K562 (cell line): ENCODE measurements at regions not wholly inside any gene's neighbourhood (a gene's known extent, or its start where the extent isn't known, plus 50 kb on each side); places are given as distances from the start of the nearest gene placed in this dataset.

ENCODE experiments used
- ATAC-seq: fragments of 200-7000 bp; cut with Tn5 transposase; 3 replicates; pipeline ENCODE4 v1.9.1; 2020; ENCODE audit warnings: moderate library complexity
- BruUV-seq: library from RNA; stranded (reverse); fragments of 400-500 nt; replicated peaks from 2 replicates; lab custom pipeline; 2021; lab: Mats Ljungman, UMichigan
- CTCF ChIA-PET: fragments of 300-600 bp; formaldehyde crosslinking; extraction: SDS; loops from one replicate; lab custom pipeline; 2021; ENCODE audit warnings: low intra/inter-chr PET ratio; lab: Yijun Ruan, JAX
- POLR2A ChIA-PET: fragments of 300-600, 350-650 bp; sonication (Branson Sonifier 250); formaldehyde crosslinking; extraction: SDS; loops from one replicate; lab custom pipeline; 2021; ENCODE audit warnings: antibody characterized with exemption, inconsistent platforms; lab: Yijun Ruan, JAX
- DNase-seq, 4 experiments: peaks; one replicate each; pipeline versions ENCODE4 v3.0.0 to v3.0.0-alpha.2; 2011 to 2018; ENCODE audit warnings: low spot score in 3 of 4, mixed read lengths in 3 of 4; ENCODE audit errors: extremely low read depth in 1 of 4
- FAIRE-seq: peaks from 2 replicates; lab custom pipeline; 2011; peaks lifted over from hg19 to GRCh38; lab: Jason Lieb, UNC
- H2AFZ ChIP-seq: 2 replicates; pipeline ENCODE4 v1.6.0; 2011; ENCODE audit warnings: low read depth, low read length, control low read depth, inconsistent platforms
- H3K27ac ChIP-seq: fragments of 200-600 bp; 3 replicates; pipeline ENCODE4 v1.8.0; 2011; ENCODE audit warnings: low read depth, mild to moderate bottlenecking, control low read depth, inconsistent platforms, low read length, moderate library complexity, mixed read lengths; ENCODE audit errors: extremely low read depth
- H3K27me3 ChIP-seq, 2 experiments: fragments of 300-600 bp in 1 of 2; 2 replicates in 1 of 2; 3 replicates in 1 of 2; pipeline versions ENCODE4 v1.6.0 to v1.8.0; 2011; ENCODE audit warnings: inconsistent platforms in 2 of 2, low read length in 2 of 2, mild to moderate bottlenecking in 1 of 2, mixed read lengths in 1 of 2, moderate library complexity in 1 of 2; ENCODE audit not compliant: control insufficient read depth in 2 of 2, insufficient read depth in 2 of 2
- H3K36me3 ChIP-seq: fragments of 300-600 bp; 3 replicates; pipeline ENCODE4 v1.8.0; 2011; ENCODE audit warnings: mild to moderate bottlenecking, low read length, inconsistent platforms; ENCODE audit not compliant: control insufficient read depth, insufficient read depth
- H3K4me1 ChIP-seq, 2 experiments: fragments of 200-600 bp in 1 of 2; replicated peaks in 1 of 2; 2 replicates in 1 of 2; 3 replicates in 1 of 2; pipeline versions ENCODE4 v1.5.1 to v1.8.0; 2011; ENCODE audit warnings: inconsistent platforms in 2 of 2, low read length in 2 of 2, mild to moderate bottlenecking in 1 of 2, mixed read lengths in 1 of 2, moderate library complexity in 1 of 2; ENCODE audit not compliant: control insufficient read depth in 2 of 2, insufficient read depth in 2 of 2
- H3K4me2 ChIP-seq: 2 replicates; pipeline ENCODE4 v1.6.1; 2011; ENCODE audit warnings: low read length, control low read depth, inconsistent platforms, mixed read lengths; ENCODE audit not compliant: insufficient read depth
- H3K4me3 ChIP-seq: fragments of 200-600 bp; sonication (generic), shearing (Covaris generic); 2 replicates; pipeline ENCODE4 v1.5.1; 2016; ENCODE audit warnings: control low read depth, inconsistent platforms
- H3K79me2 ChIP-seq: fragments of 200-600 bp; 3 replicates; pipeline ENCODE4 v1.8.0; 2011; ENCODE audit warnings: low read length, inconsistent platforms; ENCODE audit not compliant: control insufficient read depth, insufficient read depth
- H3K9ac ChIP-seq, 2 experiments: 2 replicates each; pipeline versions ENCODE4 v1.6.0 to v1.6.1; 2011; ENCODE audit warnings: low read depth in 2 of 2, low read length in 2 of 2, control low read depth in 1 of 2, inconsistent platforms in 1 of 2, mild to moderate bottlenecking in 1 of 2, mixed read lengths in 1 of 2; ENCODE audit not compliant: insufficient read depth in 1 of 2
- H3K9me1 ChIP-seq: one replicate; pipeline ENCODE4 v1.6.0; 2011; ENCODE audit warnings: inconsistent platforms, mild to moderate bottlenecking, low read length, moderate library complexity; ENCODE audit not compliant: control insufficient read depth, insufficient read depth
- H3K9me3 ChIP-seq: replicated peaks from 2 replicates; pipeline ENCODE4 v1.5.1; 2011; ENCODE audit warnings: low read depth, low read length, inconsistent platforms; ENCODE audit not compliant: control insufficient read depth, insufficient read depth
- H4K20me1 ChIP-seq: replicated peaks from 2 replicates; pipeline ENCODE4 v1.6.1; 2011; ENCODE audit warnings: low read length, inconsistent platforms, mixed read lengths; ENCODE audit not compliant: control insufficient read depth, insufficient read depth
- CBFA2T3 ChIP-seq: fragments of 450-650 bp; IDR thresholded peaks from 2 replicates; pipeline ENCODE4 v1.6.1; 2017
- NFYB ChIP-seq: IDR thresholded peaks from 2 replicates; pipeline ENCODE4 v1.6.1; 2011; ENCODE audit warnings: mild to moderate bottlenecking, moderate library complexity; ENCODE audit not compliant: insufficient read length; ENCODE audit errors: extremely low read depth
- SMARCE1 ChIP-seq: fragments of 450-650 bp; IDR thresholded peaks from 2 replicates; pipeline ENCODE4 v1.7.1; 2016; ENCODE audit warnings: mild to moderate bottlenecking
- TEAD1 ChIP-seq, 2 experiments: fragments of 450-650 bp in 1 of 2; sonication (generic) in 1 of 2; formaldehyde crosslinking; IDR thresholded peaks; 2 replicates each; pipeline versions ENCODE4 v1.4.0 to v1.8.0; 2020 to 2022; ENCODE audit warnings: mild to moderate bottlenecking in 2 of 2, missing genetic modification reagents in 1 of 2
- TEAD4 ChIP-seq, 2 experiments: sonication (generic) in 1 of 2; formaldehyde crosslinking in 1 of 2; IDR thresholded peaks; 2 replicates each; pipeline versions ENCODE4 v1.6.1 to v1.8.0; 2012 to 2022; ENCODE audit warnings: borderline replicate concordance in 1 of 2, inconsistent platforms in 1 of 2, low read length in 1 of 2, mild to moderate bottlenecking in 1 of 2, missing genetic modification reagents in 1 of 2
- WGBS: fragments of 100-300 bp; shearing (Covaris generic); methylation state at CpG from one replicate; pipeline ENCODE4 v1.1.6; 2016; ENCODE audit warnings: low coverage, mixed read lengths; ENCODE audit not compliant: insufficient coverage; ENCODE audit errors: missing lambda C conversion rate; 5-methylcytosine and 5-hydroxymethylcytosine counted together
- in situ Hi-C: fragments of 300-500 bp; cut with MboI; formaldehyde crosslinking; loops from 4 replicates; pipeline ENCODE4 v1.15.0; 2018; ENCODE audit warnings: inconsistent platforms, mixed read lengths
- intact Hi-C: fragments of 100-400 bp; cut with micrococcal nuclease; formaldehyde crosslinking; loops from 2 replicates; pipeline ENCODE4 v1.14.2; 2022
- TF ChIP-seq, protein P1 (sequence below): fragments of 250-450 bp; sonication (Bioruptor Pico); IDR thresholded peaks from 2 replicates; pipeline ENCODE4 v1.5.0; 2020; ENCODE audit warnings: mild to moderate bottlenecking
- TF ChIP-seq, protein P2 (sequence below): fragments of 250-450 bp; sonication (Bioruptor Pico); IDR thresholded peaks from 2 replicates; pipeline ENCODE4 v1.6.1; 2021; ENCODE audit warnings: mild to moderate bottlenecking
- TF ChIP-seq, protein P3 (sequence below): fragments of 200-600 bp; sonication (generic); IDR thresholded peaks from one replicate; pipeline ENCODE4 v1.6.1; 2012; ENCODE audit warnings: mild to moderate bottlenecking, low read depth, low read length, inconsistent platforms

DNA sequence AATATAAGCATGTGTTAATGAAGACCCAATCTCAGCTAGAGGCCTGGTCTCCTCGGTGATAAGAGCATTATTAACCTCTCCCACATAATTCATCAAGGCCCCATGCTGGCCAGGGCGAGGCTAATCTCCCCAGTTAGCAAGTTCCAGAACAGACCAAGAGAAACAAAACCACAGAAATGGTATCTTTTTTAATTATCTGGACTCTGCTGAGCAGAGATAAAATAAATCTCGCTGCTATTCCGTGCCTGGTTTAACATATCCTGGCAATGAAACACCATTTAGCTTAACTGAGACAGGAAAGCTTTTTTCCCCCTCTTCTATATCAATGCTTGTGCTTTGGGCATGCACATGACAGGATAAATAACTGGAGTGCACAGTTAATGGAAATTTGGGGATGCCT is 72.5 kb upstream of the ARHGEF3 start:
- Histone ChIP-seq H3K4me2 (no peak overlapping the region), H3K79me2 (no peaks in the 10 kb centered on the region), H3K27ac (no peak overlapping the region), H3K27me3 (no peaks in the 10 kb centered on the region), H3K9me3 (no peaks in the 10 kb centered on the region), H3K4me3 (no peak overlapping the region), H3K4me1 (no peaks in the 10 kb centered on the region), H3K36me3 (no peaks in the 10 kb centered on the region), H2AFZ (no peak overlapping the region), H4K20me1 (no peaks in the 10 kb centered on the region), H3K9ac (no peak overlapping the region), H3K9me1 (no peaks in the 10 kb centered on the region)
- intact Hi-C loops, result no loop called here
- in situ Hi-C loops, result no loop called here
- ChIA-PET CTCF (no interaction called here), POLR2A (no interaction called here)
- DNase-seq (no peak), FAIRE-seq (no peak), ATAC-seq (no peak)
- WGBS, result 0% methylated on average over 4 of the region's 4 CpGs
- TF ChIP-seq TEAD1 (CRISPR knock-in tag; IDR thresholded peaks at IDR 0.05) (0 out of 4 replicates have a peak, but pooled peaks of 1 of the 2 experiments have one; percentile 15), TEAD4 (IDR thresholded peaks at IDR 0.05; ENCODE audit: low read length) (peak; percentile 34; the same call in 1 of the 2 replicates), TEAD4 (CRISPR knock-in tag; IDR thresholded peaks at IDR 0.05; ENCODE audit: borderline replicate concordance) (no peak), SMARCE1 (no peak), NFYB (no peak), CBFA2T3 (peak; percentile 33; the same call in 1 of the 2 replicates)
- TF ChIP-seq, protein P1, sequence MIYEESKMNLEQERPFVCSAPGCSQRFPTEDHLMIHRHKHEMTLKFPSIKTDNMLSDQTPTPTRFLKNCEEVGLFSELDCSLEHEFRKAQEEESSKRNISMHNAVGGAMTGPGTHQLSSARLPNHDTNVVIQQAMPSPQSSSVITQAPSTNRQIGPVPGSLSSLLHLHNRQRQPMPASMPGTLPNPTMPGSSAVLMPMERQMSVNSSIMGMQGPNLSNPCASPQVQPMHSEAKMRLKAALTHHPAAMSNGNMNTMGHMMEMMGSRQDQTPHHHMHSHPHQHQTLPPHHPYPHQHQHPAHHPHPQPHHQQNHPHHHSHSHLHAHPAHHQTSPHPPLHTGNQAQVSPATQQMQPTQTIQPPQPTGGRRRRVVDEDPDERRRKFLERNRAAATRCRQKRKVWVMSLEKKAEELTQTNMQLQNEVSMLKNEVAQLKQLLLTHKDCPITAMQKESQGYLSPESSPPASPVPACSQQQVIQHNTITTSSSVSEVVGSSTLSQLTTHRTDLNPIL, result no peak
- TF ChIP-seq, protein P2, sequence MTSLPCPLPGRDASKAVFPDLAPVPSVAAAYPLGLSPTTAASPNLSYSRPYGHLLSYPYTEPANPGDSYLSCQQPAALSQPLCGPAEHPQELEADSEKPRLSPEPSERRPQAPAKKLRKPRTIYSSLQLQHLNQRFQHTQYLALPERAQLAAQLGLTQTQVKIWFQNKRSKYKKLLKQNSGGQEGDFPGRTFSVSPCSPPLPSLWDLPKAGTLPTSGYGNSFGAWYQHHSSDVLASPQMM (CRISPR knock-in tag), result no peak
- TF ChIP-seq, protein P3, sequence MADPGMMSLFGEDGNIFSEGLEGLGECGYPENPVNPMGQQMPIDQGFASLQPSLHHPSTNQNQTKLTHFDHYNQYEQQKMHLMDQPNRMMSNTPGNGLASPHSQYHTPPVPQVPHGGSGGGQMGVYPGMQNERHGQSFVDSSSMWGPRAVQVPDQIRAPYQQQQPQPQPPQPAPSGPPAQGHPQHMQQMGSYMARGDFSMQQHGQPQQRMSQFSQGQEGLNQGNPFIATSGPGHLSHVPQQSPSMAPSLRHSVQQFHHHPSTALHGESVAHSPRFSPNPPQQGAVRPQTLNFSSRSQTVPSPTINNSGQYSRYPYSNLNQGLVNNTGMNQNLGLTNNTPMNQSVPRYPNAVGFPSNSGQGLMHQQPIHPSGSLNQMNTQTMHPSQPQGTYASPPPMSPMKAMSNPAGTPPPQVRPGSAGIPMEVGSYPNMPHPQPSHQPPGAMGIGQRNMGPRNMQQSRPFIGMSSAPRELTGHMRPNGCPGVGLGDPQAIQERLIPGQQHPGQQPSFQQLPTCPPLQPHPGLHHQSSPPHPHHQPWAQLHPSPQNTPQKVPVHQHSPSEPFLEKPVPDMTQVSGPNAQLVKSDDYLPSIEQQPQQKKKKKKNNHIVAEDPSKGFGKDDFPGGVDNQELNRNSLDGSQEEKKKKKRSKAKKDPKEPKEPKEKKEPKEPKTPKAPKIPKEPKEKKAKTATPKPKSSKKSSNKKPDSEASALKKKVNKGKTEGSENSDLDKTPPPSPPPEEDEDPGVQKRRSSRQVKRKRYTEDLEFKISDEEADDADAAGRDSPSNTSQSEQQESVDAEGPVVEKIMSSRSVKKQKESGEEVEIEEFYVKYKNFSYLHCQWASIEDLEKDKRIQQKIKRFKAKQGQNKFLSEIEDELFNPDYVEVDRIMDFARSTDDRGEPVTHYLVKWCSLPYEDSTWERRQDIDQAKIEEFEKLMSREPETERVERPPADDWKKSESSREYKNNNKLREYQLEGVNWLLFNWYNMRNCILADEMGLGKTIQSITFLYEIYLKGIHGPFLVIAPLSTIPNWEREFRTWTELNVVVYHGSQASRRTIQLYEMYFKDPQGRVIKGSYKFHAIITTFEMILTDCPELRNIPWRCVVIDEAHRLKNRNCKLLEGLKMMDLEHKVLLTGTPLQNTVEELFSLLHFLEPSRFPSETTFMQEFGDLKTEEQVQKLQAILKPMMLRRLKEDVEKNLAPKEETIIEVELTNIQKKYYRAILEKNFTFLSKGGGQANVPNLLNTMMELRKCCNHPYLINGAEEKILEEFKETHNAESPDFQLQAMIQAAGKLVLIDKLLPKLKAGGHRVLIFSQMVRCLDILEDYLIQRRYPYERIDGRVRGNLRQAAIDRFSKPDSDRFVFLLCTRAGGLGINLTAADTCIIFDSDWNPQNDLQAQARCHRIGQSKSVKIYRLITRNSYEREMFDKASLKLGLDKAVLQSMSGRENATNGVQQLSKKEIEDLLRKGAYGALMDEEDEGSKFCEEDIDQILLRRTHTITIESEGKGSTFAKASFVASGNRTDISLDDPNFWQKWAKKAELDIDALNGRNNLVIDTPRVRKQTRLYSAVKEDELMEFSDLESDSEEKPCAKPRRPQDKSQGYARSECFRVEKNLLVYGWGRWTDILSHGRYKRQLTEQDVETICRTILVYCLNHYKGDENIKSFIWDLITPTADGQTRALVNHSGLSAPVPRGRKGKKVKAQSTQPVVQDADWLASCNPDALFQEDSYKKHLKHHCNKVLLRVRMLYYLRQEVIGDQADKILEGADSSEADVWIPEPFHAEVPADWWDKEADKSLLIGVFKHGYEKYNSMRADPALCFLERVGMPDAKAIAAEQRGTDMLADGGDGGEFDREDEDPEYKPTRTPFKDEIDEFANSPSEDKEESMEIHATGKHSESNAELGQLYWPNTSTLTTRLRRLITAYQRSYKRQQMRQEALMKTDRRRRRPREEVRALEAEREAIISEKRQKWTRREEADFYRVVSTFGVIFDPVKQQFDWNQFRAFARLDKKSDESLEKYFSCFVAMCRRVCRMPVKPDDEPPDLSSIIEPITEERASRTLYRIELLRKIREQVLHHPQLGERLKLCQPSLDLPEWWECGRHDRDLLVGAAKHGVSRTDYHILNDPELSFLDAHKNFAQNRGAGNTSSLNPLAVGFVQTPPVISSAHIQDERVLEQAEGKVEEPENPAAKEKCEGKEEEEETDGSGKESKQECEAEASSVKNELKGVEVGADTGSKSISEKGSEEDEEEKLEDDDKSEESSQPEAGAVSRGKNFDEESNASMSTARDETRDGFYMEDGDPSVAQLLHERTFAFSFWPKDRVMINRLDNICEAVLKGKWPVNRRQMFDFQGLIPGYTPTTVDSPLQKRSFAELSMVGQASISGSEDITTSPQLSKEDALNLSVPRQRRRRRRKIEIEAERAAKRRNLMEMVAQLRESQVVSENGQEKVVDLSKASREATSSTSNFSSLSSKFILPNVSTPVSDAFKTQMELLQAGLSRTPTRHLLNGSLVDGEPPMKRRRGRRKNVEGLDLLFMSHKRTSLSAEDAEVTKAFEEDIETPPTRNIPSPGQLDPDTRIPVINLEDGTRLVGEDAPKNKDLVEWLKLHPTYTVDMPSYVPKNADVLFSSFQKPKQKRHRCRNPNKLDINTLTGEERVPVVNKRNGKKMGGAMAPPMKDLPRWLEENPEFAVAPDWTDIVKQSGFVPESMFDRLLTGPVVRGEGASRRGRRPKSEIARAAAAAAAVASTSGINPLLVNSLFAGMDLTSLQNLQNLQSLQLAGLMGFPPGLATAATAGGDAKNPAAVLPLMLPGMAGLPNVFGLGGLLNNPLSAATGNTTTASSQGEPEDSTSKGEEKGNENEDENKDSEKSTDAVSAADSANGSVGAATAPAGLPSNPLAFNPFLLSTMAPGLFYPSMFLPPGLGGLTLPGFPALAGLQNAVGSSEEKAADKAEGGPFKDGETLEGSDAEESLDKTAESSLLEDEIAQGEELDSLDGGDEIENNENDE, result no peak
- BruUV-seq, result no TSS peak
